ENCODE measurements at regions not wholly inside any gene's neighbourhood (a gene's known extent, or its start where the extent isn't known, plus 50 kb on each side); places are given as distances from the start of the nearest gene placed in this dataset.

DNA sequence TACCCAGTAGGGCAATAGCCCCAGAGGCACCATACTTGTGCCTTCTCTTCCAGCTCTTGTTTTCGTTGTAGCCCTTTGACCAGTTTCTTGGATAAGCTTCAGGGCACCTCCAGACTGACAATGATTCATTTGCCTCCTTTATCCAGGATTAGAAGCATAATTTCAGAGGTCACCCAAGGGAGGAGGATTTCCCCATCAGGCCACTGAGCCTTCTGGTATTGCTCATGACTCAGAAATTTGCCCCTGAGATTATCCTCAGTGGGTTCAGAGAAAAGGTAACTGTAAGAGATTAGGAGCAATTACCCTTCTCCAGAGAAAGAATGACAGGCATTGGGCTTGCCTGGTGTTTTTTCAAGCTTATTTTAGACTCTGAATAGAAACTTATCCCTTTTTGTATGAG, 147.9 kb downstream of the MSX2 start:
- Histone ChIP-seq H3K27me3 (no peaks in the 10 kb centered on the region), H3K27ac (no peak overlapping the region), H3K4me1 (peaks cover 7% of the 10 kb centered on the region; the same call in 1 of the 2 replicates), H3K4me3 (no peak overlapping the region), H3K9me3 (replicated peaks) (no peaks in the 10 kb centered on the region), H3K36me3 (no peaks in the 10 kb centered on the region)
- DNase-seq, result no peak

DNA sequence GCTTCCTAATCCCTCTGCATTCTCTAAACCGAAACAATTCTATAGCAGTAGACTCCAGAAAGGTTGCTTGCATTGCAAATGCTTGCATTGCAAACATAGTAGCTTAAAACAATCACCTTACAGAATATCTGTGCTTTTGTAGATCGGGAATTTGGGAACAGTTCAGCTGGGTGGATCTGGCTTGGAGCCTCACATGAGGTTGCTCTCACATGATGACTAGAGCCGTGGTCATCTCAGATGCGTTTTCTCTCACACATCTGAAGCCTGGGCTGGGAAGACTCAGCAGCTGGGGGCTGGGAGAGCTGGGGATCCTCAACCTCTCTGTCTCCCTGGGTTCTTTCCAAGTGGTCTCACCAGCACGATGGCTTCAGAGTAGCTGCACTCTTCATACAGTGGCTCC, 127.8 kb downstream of the MSX2 start:
- H3K4me3 ChIP-seq, result no peak overlapping the region
- peaks cover 18% of the 10 kb centered on the region for H3K4me1 ChIP-seq
- DNase-seq, result no peak
- no peaks in the 10 kb centered on the region for H3K36me3 ChIP-seq
- H3K27ac ChIP-seq, result no peak overlapping the region
- H3K27me3 ChIP-seq, result no peaks in the 10 kb centered on the region
- no peaks in the 10 kb centered on the region for H3K9me3 ChIP-seq (replicated peaks)

DNA sequence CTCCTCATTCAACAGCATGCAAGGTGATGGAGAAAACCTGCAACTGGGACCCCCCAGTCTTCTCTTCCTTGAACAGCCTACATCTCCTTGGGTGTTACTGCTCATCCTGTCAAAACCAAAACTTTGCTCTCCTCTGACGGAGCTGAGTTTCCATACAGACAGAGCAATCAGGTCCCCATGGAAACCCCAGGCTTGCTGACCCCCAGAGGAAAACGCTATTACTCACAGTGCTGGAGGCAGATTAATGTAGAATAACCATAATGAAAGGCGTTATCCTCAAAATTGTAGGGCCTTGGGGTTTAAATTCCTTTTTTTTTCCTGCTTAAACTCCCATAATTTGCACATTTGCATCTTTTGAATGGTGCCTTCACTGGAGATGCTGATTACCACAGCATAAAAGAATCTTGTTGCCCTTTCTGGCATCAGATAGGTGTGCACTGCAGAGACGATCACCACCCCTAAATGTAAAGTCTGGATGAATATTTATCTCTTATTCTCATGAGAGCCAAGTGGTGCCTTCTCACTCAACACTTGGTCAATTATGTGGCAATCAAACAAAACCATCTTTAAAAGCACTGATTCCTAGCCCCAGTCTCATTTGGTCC, 126.3 kb downstream of the MSX2 start:
- Histone ChIP-seq H3K4me3 (no peak overlapping the region), H3K4me1 (peaks cover 18% of the 10 kb centered on the region), H3K36me3 (no peaks in the 10 kb centered on the region), H3K27ac (no peak overlapping the region), H3K9me3 (replicated peaks) (no peaks in the 10 kb centered on the region), H3K27me3 (no peaks in the 10 kb centered on the region)
- DNase-seq, result no peak

DNA sequence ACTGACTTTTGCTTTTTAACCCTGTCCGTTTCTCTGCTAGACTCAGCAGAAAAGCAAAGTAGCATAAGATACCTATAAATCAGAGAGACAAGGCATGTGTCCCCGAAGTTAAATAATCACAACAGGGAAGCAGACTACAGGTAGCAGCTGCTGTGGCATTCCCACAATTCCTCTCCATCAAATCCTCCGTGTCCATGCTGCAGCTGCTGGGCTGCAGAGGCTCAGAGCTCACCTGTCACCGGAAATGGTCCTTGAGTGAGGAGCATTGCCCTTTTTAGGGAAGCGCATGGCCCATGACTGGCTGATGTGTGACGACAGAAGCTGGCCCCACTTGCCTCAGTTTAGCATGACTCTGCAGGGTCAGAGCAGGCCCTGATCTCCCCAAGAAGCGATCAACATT, 125.0 kb downstream of the MSX2 start:
- peak overlapping the region; percentile 19; the same call in 1 of the 2 replicates for H3K27ac ChIP-seq
- H3K36me3 ChIP-seq, result no peaks in the 10 kb centered on the region
- H3K27me3 ChIP-seq, result no peaks in the 10 kb centered on the region
- H3K4me1 ChIP-seq, result peaks cover 18% of the 10 kb centered on the region
- no peak overlapping the region for H3K4me3 ChIP-seq
- H3K9me3 ChIP-seq (replicated peaks), result no peaks in the 10 kb centered on the region
- peak; percentile 60 to 76 for DNase-seq

DNA sequence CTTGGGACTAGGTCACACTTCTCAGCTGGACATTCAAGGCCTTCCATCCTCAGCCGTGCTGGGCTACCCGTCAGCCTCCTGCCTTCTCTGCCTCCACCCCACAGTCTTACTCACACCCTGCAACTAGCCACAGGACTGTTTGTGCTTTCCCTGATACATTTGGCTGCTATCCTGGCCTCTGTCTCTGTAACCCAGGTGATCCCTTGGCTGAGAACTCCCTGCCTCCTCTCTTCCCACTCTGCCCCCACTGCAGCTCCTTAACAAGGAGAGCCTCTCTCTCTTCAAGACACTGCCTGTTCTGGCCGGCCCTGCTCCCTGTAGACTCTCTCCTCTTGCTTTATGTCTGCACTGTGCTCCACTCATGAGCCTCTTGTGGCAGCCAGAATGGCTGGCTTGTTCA, 120.6 kb downstream of the MSX2 start:
- no peak overlapping the region for H3K4me3 ChIP-seq
- no peaks in the 10 kb centered on the region for H3K9me3 ChIP-seq (replicated peaks)
- H3K36me3 ChIP-seq, result no peaks in the 10 kb centered on the region
- H3K27ac ChIP-seq, result no peak overlapping the region
- peaks cover 5% of the 10 kb centered on the region; the same call in 1 of the 2 replicates for H3K4me1 ChIP-seq
- no peaks in the 10 kb centered on the region for H3K27me3 ChIP-seq
- no peak for DNase-seq

DNA sequence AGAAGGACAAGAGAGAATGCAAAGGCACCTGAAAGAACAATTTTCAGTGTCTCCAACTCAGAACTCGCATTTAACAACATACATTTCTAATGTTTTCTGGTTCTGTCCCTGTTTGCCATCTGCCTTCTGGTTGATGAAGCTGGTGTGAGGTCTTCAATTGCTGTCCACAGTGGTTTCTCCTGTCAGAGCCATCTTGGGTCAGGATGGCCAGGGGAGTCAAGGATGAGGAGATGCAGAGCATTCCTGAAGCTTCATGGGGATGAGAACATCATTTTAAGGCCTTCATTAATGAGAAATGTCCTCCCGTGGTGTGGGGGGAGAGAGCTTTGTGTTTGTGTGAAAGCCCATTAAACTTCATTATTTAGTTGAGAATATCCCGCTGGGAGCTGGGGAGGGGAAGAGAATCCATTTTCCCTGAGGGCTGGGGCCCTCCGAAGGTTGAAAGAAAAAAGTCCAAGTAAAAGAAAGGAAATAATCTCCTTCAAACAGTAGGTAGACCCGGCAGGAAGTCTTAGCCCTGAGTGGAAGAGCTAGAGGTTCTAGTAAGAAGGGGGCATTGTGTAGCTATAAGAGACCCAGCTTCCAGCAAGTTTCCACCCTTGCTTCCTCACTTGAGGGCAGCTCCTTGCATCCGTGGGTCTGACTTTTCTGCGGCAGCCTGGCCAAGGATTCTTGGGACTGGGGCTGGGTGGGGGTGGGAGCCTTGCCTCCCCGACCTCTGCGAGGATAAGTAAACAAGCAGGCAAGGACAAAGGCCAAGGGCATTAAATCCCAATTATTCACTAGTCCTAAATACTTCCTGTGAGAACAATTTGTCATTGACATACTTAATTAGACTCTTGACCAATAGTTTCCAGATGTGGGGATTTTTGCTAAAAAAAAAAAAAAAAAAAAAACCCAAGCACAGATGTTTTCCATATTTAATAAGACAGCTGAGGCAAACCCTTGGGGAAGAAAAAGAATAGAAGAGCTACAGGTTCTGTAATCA, 119.2 kb downstream of the MSX2 start:
- DNase-seq, result no peak
- H3K27ac ChIP-seq, result no peak overlapping the region
- H3K36me3 ChIP-seq, result no peaks in the 10 kb centered on the region
- H3K27me3 ChIP-seq, result no peaks in the 10 kb centered on the region
- H3K4me1 ChIP-seq, result 0 out of 2 replicates have a peak, but pooled peaks cover under 1% of the 10 kb centered on the region
- H3K9me3 ChIP-seq (replicated peaks), result no peaks in the 10 kb centered on the region
- H3K4me3 ChIP-seq, result no peak overlapping the region

DNA sequence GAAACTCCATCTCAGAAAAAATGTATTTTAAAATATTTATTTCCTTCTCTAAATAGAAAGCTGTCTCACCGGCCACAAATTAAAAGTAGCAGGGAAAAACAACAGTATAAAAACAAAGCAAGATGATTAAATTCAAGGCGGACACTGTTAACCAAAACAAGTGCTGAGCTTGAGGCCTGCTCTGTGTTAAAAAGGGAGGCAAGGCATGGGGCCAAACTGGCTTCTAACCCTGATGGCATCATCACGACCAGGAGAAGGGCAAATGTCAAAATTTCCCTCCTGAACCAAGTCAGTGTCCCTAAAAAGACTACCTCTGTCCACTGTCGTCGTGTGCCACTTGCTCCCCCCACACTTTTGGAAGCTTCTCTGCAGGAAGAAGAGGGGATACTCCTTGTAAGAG, 116.1 kb downstream of the MSX2 start:
- no peaks in the 10 kb centered on the region for H3K36me3 ChIP-seq

DNA sequence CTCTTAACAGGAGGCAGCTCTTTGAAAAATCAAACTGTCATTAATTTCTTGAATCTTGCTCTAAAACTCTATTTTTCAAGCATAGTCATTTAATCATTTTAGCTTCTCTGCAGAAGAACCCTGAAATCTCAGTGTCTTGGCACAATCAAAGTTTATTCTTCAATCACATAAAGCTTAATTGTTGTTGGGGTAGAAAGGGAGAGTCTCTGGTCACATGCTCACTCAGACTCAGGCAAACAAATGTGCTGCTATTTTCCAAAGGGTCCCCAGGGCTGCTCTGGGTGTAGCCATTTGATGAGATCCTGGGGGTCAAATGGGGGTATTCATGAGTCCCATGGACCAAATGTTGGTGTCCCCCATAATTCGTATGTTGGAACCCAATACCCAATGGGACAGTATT, 114.8 kb downstream of the MSX2 start:
- no peak overlapping the region for H3K27ac ChIP-seq
- no peaks in the 10 kb centered on the region for H3K27me3 ChIP-seq
- no peak overlapping the region for H3K4me3 ChIP-seq
- no peaks in the 10 kb centered on the region for H3K36me3 ChIP-seq
- no peaks in the 10 kb centered on the region for H3K9me3 ChIP-seq (replicated peaks)
- H3K4me1 ChIP-seq, result peaks cover 3% of the 10 kb centered on the region; the same call in 1 of the 2 replicates
- no peak for DNase-seq

More for the DNA sequence above, 116.1 kb downstream of the MSX2 start:
- DNase-seq, result no peak
- H3K9me3 ChIP-seq (replicated peaks), result no peaks in the 10 kb centered on the region
- no peak overlapping the region for H3K4me3 ChIP-seq
- H3K4me1 ChIP-seq, result peaks cover 3% of the 10 kb centered on the region; the same call in 1 of the 2 replicates
- H3K27me3 ChIP-seq, result no peaks in the 10 kb centered on the region
- no peak overlapping the region for H3K27ac ChIP-seq

DNA sequence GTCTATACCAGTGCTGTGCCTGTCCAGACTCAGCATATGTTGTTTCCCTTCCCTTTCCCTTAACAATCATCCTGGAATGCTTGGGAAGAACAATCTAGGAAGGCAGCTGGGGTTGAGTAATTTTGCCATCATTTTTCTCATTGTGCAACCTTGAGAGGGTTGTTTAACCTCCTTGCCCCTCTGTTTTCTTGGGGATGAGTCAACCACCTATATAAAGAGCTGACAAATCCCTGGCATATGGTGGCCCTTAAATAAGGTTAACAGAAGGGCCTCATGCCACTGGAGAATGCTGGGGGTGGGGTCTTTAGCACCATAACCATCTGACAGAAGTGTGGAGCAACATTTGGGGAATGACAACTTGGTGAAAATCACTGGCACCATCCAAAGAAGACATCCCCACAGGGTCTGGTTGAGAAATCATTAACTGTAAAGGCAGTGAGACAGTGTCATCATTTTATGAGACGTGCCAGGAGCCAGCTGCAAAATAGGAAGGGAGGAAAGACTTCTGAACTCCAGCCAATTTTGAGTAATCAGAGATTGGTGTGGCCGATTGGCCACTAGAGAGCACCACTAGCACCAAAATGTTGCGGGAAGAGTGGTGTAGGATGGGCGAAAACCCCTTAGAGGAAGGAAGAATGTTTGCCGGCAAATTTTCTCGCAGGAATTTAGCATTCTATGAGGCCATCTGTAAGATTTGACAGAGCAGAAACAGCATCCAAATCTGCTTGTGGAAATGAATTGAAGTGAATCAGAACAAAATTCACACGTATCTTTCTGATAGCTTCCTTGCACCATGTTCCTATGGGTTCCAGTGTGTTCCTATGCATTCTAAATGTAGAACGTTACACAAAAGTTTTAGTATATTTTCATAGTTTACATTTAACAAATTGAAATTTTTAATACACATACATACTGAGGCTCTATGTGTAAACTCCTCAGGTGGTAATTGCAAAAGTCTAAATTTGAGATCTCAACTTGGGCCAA, 113.8 kb downstream of the MSX2 start:
- Histone ChIP-seq H3K4me3 (no peak overlapping the region), H3K4me1 (peaks cover 6% of the 10 kb centered on the region; the same call in 1 of the 2 replicates), H3K9me3 (replicated peaks) (no peaks in the 10 kb centered on the region), H3K27ac (peak overlapping the region; percentile 30; the same call in 1 of the 2 replicates), H3K36me3 (no peaks in the 10 kb centered on the region), H3K27me3 (no peaks in the 10 kb centered on the region)
- DNase-seq, result peak; percentile 50 to 81

DNA sequence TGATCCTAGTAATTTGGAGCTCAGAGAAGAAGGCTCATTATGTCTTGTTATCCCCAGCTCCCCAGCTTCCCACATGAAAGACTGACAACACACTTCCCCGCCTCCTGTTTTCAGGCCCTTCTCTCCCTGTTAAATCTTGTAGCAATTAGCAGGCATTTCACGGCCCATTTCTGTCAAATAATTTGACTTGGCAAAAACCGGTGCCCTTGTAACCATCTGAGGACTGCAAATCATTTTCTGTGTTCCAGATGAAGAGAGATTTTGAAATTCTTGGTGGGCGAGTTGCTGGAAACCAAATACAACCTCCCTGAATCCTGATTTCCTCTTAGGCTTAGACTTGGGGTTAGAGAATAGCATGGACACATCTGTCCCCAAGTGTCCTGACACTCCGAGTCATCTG, 109.7 kb downstream of the MSX2 start:
- Histone ChIP-seq H3K4me1 (peaks cover 12% of the 10 kb centered on the region), H3K27ac (no peak overlapping the region), H3K27me3 (no peaks in the 10 kb centered on the region), H3K4me3 (no peak overlapping the region), H3K9me3 (replicated peaks) (no peaks in the 10 kb centered on the region; the same call in 1 of the 2 replicates), H3K36me3 (no peaks in the 10 kb centered on the region)
- no peak for DNase-seq

DNA sequence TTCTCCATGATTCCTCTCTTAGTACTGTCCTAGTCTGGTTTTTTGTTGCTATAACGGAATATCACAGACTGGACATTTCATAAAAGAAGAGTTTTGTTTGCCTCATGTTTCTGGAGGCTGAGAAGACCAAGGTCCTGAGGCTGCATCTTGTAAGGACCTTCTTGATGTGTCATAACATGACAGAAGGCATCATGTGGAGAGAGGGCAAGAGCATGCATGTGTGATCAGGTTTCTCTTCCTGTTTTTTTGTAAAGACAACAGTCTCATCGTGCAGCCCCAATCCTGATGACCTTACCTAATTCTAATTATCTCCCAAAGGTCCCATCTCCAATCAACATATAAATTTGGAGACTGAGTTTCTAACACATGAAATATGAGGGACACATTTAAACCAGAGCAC, 108.4 kb downstream of the MSX2 start:
- no peaks in the 10 kb centered on the region; the same call in 1 of the 2 replicates for H3K9me3 ChIP-seq (replicated peaks)
- no peak for DNase-seq
- no peaks in the 10 kb centered on the region for H3K27me3 ChIP-seq
- no peak overlapping the region for H3K4me3 ChIP-seq
- H3K4me1 ChIP-seq, result peaks cover 16% of the 10 kb centered on the region
- H3K36me3 ChIP-seq, result no peaks in the 10 kb centered on the region
- no peak overlapping the region for H3K27ac ChIP-seq

DNA sequence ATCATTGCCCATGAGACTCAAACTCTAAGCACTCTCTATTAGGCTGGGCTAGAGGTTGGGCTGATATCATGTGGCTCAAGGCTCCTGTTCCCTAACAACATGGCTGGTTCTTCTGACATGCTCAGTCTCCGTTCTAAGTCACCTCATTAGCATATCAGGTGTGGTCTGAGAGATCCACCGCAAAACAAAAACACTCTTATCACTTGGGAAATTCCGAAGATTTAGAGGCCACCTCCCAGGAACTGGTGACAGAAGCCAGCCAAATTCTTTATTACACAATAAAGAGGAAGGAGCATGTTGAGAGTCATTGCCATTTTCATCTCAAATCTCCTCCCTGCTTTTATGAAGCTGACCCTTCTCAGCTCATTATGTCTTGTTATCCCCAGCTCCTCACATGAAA, 107.6 kb downstream of the MSX2 start:
- H3K4me1 ChIP-seq, result peaks cover 16% of the 10 kb centered on the region
- no peaks in the 10 kb centered on the region for H3K36me3 ChIP-seq
- no peak overlapping the region for H3K4me3 ChIP-seq
- no peak for DNase-seq
- no peaks in the 10 kb centered on the region; the same call in 1 of the 2 replicates for H3K9me3 ChIP-seq (replicated peaks)
- H3K27ac ChIP-seq, result no peak overlapping the region
- no peaks in the 10 kb centered on the region for H3K27me3 ChIP-seq

DNA sequence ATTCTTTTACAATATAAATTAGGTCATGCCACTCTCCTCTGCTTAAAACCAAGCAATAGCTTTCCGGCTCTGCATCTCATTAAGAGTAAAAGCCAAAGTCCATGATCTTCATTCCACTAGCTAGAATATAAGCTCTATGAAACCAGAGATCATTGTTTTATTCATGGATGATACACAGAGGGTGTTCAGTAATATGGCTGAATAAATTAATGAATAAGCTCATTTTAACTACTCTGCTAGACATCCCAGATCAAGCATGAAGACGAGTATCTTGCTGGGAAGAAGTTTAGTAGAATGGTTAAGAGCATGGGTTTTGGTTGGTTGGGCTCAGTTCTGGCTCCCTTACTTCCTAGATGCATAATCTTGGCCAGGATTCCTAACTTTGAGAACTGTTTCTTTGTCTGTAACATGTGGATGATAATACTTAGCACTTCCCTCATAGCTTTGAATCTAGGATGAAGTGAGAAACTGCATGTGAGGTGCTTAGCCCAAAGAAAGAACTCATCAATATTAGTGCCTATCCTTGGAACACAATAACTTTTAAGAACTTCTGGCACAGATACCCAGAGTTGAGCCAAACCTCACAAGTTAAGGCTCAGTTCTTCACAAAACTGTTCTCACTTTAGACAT, 106.8 kb downstream of the MSX2 start:
- Histone ChIP-seq H3K4me1 (peaks cover 16% of the 10 kb centered on the region), H3K27me3 (no peaks in the 10 kb centered on the region), H3K27ac (no peak overlapping the region), H3K36me3 (no peaks in the 10 kb centered on the region), H3K9me3 (replicated peaks) (no peaks in the 10 kb centered on the region; the same call in 1 of the 2 replicates), H3K4me3 (no peak overlapping the region)
- DNase-seq, result no peak

DNA sequence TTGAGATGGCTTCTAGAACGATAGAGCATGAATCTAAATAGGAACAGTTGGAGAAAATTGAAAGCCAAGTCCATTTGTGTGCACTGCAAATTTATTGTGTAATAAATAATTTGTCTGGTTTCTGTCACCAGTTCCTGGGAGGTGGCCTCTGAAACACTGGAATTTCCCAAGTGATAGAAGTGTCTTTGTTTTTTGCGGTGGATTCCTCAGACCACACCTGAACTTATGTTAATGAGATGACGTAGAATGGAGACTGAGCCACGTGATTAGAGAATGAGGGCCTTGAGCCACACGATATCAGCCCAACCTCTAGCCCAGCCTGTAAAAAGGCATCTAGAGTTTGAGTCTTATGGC, 105.1 kb downstream of the MSX2 start:
- Histone ChIP-seq H3K4me3 (no peak overlapping the region), H3K4me1 (peaks cover 16% of the 10 kb centered on the region), H3K27me3 (no peaks in the 10 kb centered on the region), H3K27ac (peak overlapping the region; percentile 67), H3K9me3 (replicated peaks) (no peaks in the 10 kb centered on the region; the same call in 1 of the 2 replicates), H3K36me3 (no peaks in the 10 kb centered on the region)
- DNase-seq, result no peak

Data from SJCRH30 (cell line).